PC-9 (cell line): ENCODE measurements at regions not wholly inside any gene's neighbourhood (a gene's known extent, or its start where the extent isn't known, plus 50 kb on each side); places are given as distances from the start of the nearest gene placed in this dataset.
A peak's percentile ranks its signal among the peaks of the same experiment; 100 is the strongest.

Source experiments
- BruUV-seq: library from RNA; stranded (reverse); fragments of 400-500 nt; replicated peaks from 2 replicates; lab custom pipeline; 2021; lab: Mats Ljungman, UMichigan
- CTCF ChIA-PET: fragments of 300-600 bp; sonication (Branson Sonifier 250); formaldehyde crosslinking; loops from one replicate; lab custom pipeline; 2022; ENCODE audit warnings: antibody characterized with exemption; lab: Charles Lee
- POLR2A ChIA-PET: fragments of 300-600 bp; sonication (Branson Sonifier 250); formaldehyde crosslinking; loops from one replicate; lab custom pipeline; 2022; ENCODE audit warnings: antibody characterized with exemption; ENCODE audit not compliant: unreplicated experiment; lab: Charles Lee
- DNase-seq, 2 experiments: peaks; one replicate each; pipeline versions ENCODE4 v3.0.0 to v3.0.0-alpha.2; 2015 to 2022; ENCODE audit warnings: mixed read lengths in 1 of 2
- H2AFZ ChIP-seq: fragments of 200-600 bp; sonication (generic); 2 replicates; pipeline ENCODE4 v1.8.1; 2017; ENCODE audit warnings: antibody characterized with exemption
- H3F3A ChIP-seq: fragments of 200-600 bp; sonication (generic); 2 replicates; pipeline ENCODE4 v1.8.1; 2017; ENCODE audit warnings: antibody characterized with exemption, mild to moderate bottlenecking, low read depth; ENCODE audit not compliant: insufficient read depth
- H3K27ac ChIP-seq: fragments of 200-600 bp; sonication (generic); 2 replicates; pipeline ENCODE4 v1.6.1; 2016; ENCODE audit warnings: mixed run types
- H3K27me3 ChIP-seq: fragments of 200-600 bp; sonication (generic); 2 replicates; pipeline ENCODE4 v1.6.1; 2016; ENCODE audit warnings: low read depth, mixed run types; ENCODE audit not compliant: insufficient read depth
- H3K36me3 ChIP-seq: fragments of 200-600 bp; sonication (generic); 2 replicates; pipeline ENCODE4 v1.6.1; 2016; ENCODE audit warnings: low read depth, mixed run types
- H3K4me1 ChIP-seq: fragments of 200-600 bp; sonication (generic); replicated peaks from 2 replicates; pipeline ENCODE4 v1.6.1; 2016; ENCODE audit warnings: mixed run types; ENCODE audit not compliant: insufficient read depth
- H3K4me2 ChIP-seq: fragments of 200-600 bp; sonication (generic); 2 replicates; pipeline ENCODE4 v1.6.1; 2017; ENCODE audit warnings: mixed run types
- H3K4me3 ChIP-seq: fragments of 200-600 bp; sonication (generic); 2 replicates; pipeline ENCODE4 v1.6.1; 2016; ENCODE audit warnings: mixed run types
- H3K79me2 ChIP-seq: fragments of 200-600 bp; sonication (generic); 2 replicates; pipeline ENCODE4 v1.6.1; 2017; ENCODE audit warnings: low read depth, mixed run types
- H3K9me2 ChIP-seq: fragments of 200-600 bp; sonication (generic); 2 replicates; pipeline ENCODE4 v1.8.1; 2017; ENCODE audit warnings: mild to moderate bottlenecking; ENCODE audit not compliant: insufficient read depth
- H3K9me3 ChIP-seq: fragments of 200-600 bp; sonication (generic); 2 replicates; pipeline ENCODE4 v1.8.1; 2016; ENCODE audit warnings: low read depth; ENCODE audit not compliant: insufficient read depth
- H4K20me1 ChIP-seq: fragments of 200-600 bp; sonication (generic); 2 replicates; pipeline ENCODE4 v1.8.1; 2017; ENCODE audit not compliant: insufficient read depth
- CTCF ChIP-seq: fragments of 200-600 bp; sonication (generic); conservative IDR thresholded peaks from 2 replicates; pipeline ENCODE4 v1.6.1; 2017; ENCODE audit warnings: mixed run types, antibody characterized with exemption, mild to moderate bottlenecking, moderate library complexity
- EZH2 ChIP-seq: fragments of 200-600 bp; sonication (generic); IDR thresholded peaks from 2 replicates; pipeline ENCODE4 v1.8.0; 2017; ENCODE audit warnings: antibody characterized with exemption, low read depth
- intact Hi-C: fragments of 100-400 bp; cut with micrococcal nuclease; formaldehyde crosslinking; loops from one replicate; pipeline ENCODE4 v1.10.0; 2022; ENCODE audit not compliant: unreplicated experiment

DNA sequence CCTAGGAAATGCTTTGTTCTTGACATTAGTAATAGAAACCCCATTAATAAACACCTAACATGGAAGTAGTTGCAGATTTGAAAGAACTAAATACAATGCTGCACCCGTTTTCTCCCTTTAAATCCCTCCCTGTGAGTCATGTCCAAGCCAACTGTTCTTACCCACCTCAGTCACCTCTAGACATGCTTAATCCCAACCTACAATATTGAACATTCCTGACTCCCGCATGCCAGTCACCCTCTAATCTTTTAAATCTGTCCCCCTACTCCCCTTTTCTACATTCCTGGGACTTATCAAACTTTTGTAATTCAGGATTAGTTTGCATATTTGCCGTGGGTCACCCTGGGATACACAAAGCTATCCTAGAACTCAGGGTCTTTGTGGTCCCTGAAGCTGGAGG, 374.6 kb downstream of the IRS1 start:
- no peaks in the 10 kb centered on the region for H3K79me2 ChIP-seq
- no peak for DNase-seq
- no peaks in the 10 kb centered on the region for H4K20me1 ChIP-seq
- no peak for TF ChIP-seq CTCF
- no peak for TF ChIP-seq EZH2
- H3K4me2 ChIP-seq, result no peak overlapping the region
- POLR2A ChIA-PET, result interaction anchor here (0.9 kb wide), 1 partner anchor 556 kb away, joined by 3 read pairs; no protein-coding TSS in a partner anchor
- no peaks in the 10 kb centered on the region for H3K27me3 ChIP-seq
- peaks cover 31% of the 10 kb centered on the region for H3K4me1 ChIP-seq
- CTCF ChIA-PET, result no interaction called here
- H2AFZ ChIP-seq, result no peak overlapping the region
- BruUV-seq, result no TSS peak
- intact Hi-C loops, result loop anchor here (5.0 to 10.0 kb wide), 3 partner anchors 157 to 540 kb away; no protein-coding TSS in a partner anchor
- H3K9me2 ChIP-seq, result no peaks in the 10 kb centered on the region
- peaks cover 24% of the 10 kb centered on the region for H3F3A ChIP-seq
- H3K4me3 ChIP-seq, result no peak overlapping the region
- H3K9me3 ChIP-seq, result peaks cover 12% of the 10 kb centered on the region; the same call in 1 of the 2 replicates
- peak overlapping the region; percentile 79 for H3K27ac ChIP-seq
- H3K36me3 ChIP-seq, result no peaks in the 10 kb centered on the region

DNA sequence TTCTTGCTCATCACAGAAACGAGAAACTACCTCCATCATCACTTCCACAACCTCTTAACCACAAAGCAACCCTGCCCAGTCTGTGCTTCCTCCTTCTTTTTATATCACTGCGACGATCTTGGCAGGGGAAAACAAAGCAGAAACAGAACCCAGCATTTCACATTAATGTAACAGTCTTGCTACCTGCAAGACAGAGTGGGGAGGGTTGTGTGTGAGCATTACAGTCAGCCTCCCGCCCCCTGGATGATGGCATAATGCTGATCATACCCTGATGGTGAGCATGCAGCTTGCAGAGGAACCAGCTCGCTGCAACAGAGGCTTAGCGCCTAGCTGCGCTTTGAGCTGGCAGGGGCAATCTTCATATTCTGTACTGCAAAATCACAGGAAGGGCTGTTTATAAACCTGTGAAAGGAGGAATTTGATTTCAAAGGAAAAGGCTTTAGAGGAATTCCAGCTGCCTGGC, 376.1 kb downstream of the IRS1 start:
- ChIA-PET CTCF (interaction anchor here (0.5 kb wide), 1 partner anchor 54 kb away, joined by 3 read pairs; no protein-coding TSS in a partner anchor), POLR2A (interaction anchor here (0.6 kb wide), 1 partner anchor 20 kb away, joined by 3 read pairs; no protein-coding TSS in a partner anchor)
- intact Hi-C loops, result loop anchor here (10.0 kb wide), 1 partner anchor 539 kb away; no protein-coding TSS in a partner anchor
- Histone ChIP-seq H3K36me3 (no peaks in the 10 kb centered on the region), H3K4me1 (peaks cover 31% of the 10 kb centered on the region), H3K9me3 (peaks cover 14% of the 10 kb centered on the region), H3K9me2 (no peaks in the 10 kb centered on the region), H3K27ac (no peak overlapping the region), H3F3A (peaks cover 24% of the 10 kb centered on the region), H3K4me2 (no peak overlapping the region), H3K79me2 (no peaks in the 10 kb centered on the region), H3K27me3 (no peaks in the 10 kb centered on the region), H2AFZ (no peak overlapping the region), H4K20me1 (no peaks in the 10 kb centered on the region), H3K4me3 (no peak overlapping the region)
- no TSS peak for BruUV-seq
- DNase-seq, result peak in 1 of 2 experiments; percentile 41
- TF ChIP-seq EZH2 (no peak), CTCF (no peak)

- H3K79me2 ChIP-seq, result no peaks in the 10 kb centered on the region
- H3K9me3 ChIP-seq, result peaks cover 11% of the 10 kb centered on the region
- H3K4me2 ChIP-seq, result no peak overlapping the region
- no peak overlapping the region for H3K4me3 ChIP-seq
- no peaks in the 10 kb centered on the region; the same call in 1 of the 2 replicates for H3K36me3 ChIP-seq
- no peak for TF ChIP-seq CTCF
- TF ChIP-seq EZH2, result no peak
- peaks cover 6% of the 10 kb centered on the region; the same call in 1 of the 2 replicates for H3F3A ChIP-seq
- H3K27me3 ChIP-seq, result no peaks in the 10 kb centered on the region
- no peak for DNase-seq
- H3K27ac ChIP-seq, result no peak overlapping the region
- H3K9me2 ChIP-seq, result no peaks in the 10 kb centered on the region
- peaks cover 4% of the 10 kb centered on the region for H3K4me1 ChIP-seq
- POLR2A ChIA-PET, result no interaction called here
- BruUV-seq, result no TSS peak
- intact Hi-C loops, result loop anchor here (10.0 kb wide), 1 partner anchor 536 kb away; no protein-coding TSS in a partner anchor
- H2AFZ ChIP-seq, result no peak overlapping the region
- no peaks in the 10 kb centered on the region for H4K20me1 ChIP-seq
- CTCF ChIA-PET, result no interaction called here
Observed at GRCh38 chr2:226420646-226421045, 379.0 kb downstream of the IRS1 start.
